ENCODE measurements at regions not wholly inside any gene's neighbourhood (a gene's known extent, or its start where the extent isn't known, plus 50 kb on each side); places are given as distances from the start of the nearest gene placed in this dataset.

- intact Hi-C loops (cut with DNase I): no loop called here
- no peaks in the 10 kb centered on the region for H3K27me3 ChIP-seq
- TF ChIP-seq POLR2A (IDR thresholded peaks at IDR 0.05) (no peak), CTCF (IDR thresholded peaks at IDR 0.05) (no peak)
- H3K9me3 ChIP-seq: no peaks in the 10 kb centered on the region
- H3K27ac ChIP-seq: peak overlapping the region in 1 of 3 donors; percentile 40
- no peaks in the 10 kb centered on the region for H3K36me3 ChIP-seq
- ATAC-seq (peak in 2 of 4 donors; percentile 54 to 70), DNase-seq (no peak)
- no peaks in the 10 kb centered on the region for H3K4me1 ChIP-seq
- H3K4me3 ChIP-seq: no peak overlapping the region
- 35% methylated on average over 4 of the region's 4 CpGs for WGBS (ENCODE audit: insufficient coverage, low coverage, low lambda C conversion rate, missing lambda C conversion rate)
Measured at GRCh38 chr10:3435671-3436070, 263.1 kb upstream of the PITRM1 start.

- Histone ChIP-seq H3K9me3 (no peaks in the 10 kb centered on the region), H3K4me3 (no peak overlapping the region), H3K36me3 (no peaks in the 10 kb centered on the region), H3K27me3 (no peaks in the 10 kb centered on the region), H3K4me1 (no peaks in the 10 kb centered on the region), H3K27ac (peak overlapping the region in 1 of 3 donors; percentile 48)
- 57% methylated on average over 6 of the region's 6 CpGs for WGBS (ENCODE audit: insufficient coverage, low coverage, low lambda C conversion rate, missing lambda C conversion rate)
- TF ChIP-seq CTCF (IDR thresholded peaks at IDR 0.05) (no peak), POLR2A (IDR thresholded peaks at IDR 0.05) (no peak)
- ATAC-seq (no peak), DNase-seq (no peak)
- intact Hi-C loops (cut with DNase I): no loop called here
Measured at GRCh38 chr10:3433988-3434387, 261.4 kb upstream of the PITRM1 start.

GRCh38 chr10:3433131-3433530 lies 260.5 kb upstream of the PITRM1 start:
- H3K27ac ChIP-seq: peak overlapping the region in 1 of 3 donors; percentile 48
- TF ChIP-seq CTCF (IDR thresholded peaks at IDR 0.05) (no peak), POLR2A (IDR thresholded peaks at IDR 0.05) (no peak)
- H3K4me3 ChIP-seq: no peak overlapping the region
- no peaks in the 10 kb centered on the region for H3K36me3 ChIP-seq
- no peaks in the 10 kb centered on the region for H3K27me3 ChIP-seq
- intact Hi-C loops (cut with DNase I): no loop called here
- no peaks in the 10 kb centered on the region for H3K9me3 ChIP-seq
- no peak for DNase-seq
- peak; percentile 55 to 76 (median 64) for ATAC-seq
- no peaks in the 10 kb centered on the region for H3K4me1 ChIP-seq
- 64% methylated on average over 6 of the region's 6 CpGs for whole genome bisulfite sequencing (ENCODE audit: insufficient coverage, low coverage, low lambda C conversion rate, missing lambda C conversion rate)

GRCh38 chr10:3432081-3432825 lies 259.7 kb upstream of the PITRM1 start:
- intact Hi-C loops (cut with DNase I): no loop called here
- ATAC-seq (no peak), DNase-seq (no peak)
- no peaks in the 10 kb centered on the region for H3K4me1 ChIP-seq
- WGBS (ENCODE audit: insufficient coverage, low coverage, low lambda C conversion rate, missing lambda C conversion rate): 85% methylated on average over 3 of the region's 4 CpGs
- no peaks in the 10 kb centered on the region for H3K9me3 ChIP-seq
- H3K36me3 ChIP-seq: no peaks in the 10 kb centered on the region
- H3K4me3 ChIP-seq: no peak overlapping the region
- TF ChIP-seq POLR2A (IDR thresholded peaks at IDR 0.05) (no peak), CTCF (IDR thresholded peaks at IDR 0.05) (no peak)
- no peak overlapping the region for H3K27ac ChIP-seq
- H3K27me3 ChIP-seq: no peaks in the 10 kb centered on the region

Measured in right lobe of liver (tissue), 6 donors.